Gastroesophageal sphincter (tissue), 4 donors: ENCODE measurements at regions not wholly inside any gene's neighbourhood (a gene's known extent, or its start where the extent isn't known, plus 50 kb on each side); places are given as distances from the start of the nearest gene placed in this dataset.
"Not testable (repeated sequence)": the region's sequence is repeated elsewhere in the genome, so short reads cannot be mapped to it uniquely, and the experiment has no call there.

Source experiments
- ATAC-seq: fragments of 150-250 bp; one replicate; pipeline ENCODE4 v1.9.1; 2016; ENCODE audit warnings: mild to moderate bottlenecking, moderate library complexity
- H3K27ac ChIP-seq, 4 donors: fragments of 200-600 bp; sonication (generic) in 3 of 4; 1 replicate in 3 of 4; 2 replicates in 1 of 4; pipeline ENCODE4 v1.5.1; 2016 to 2019
- H3K27me3 ChIP-seq: fragments of 200-600 bp; sonication (generic); one replicate; pipeline ENCODE4 v1.5.1; 2019
- H3K36me3 ChIP-seq, 2 donors: fragments of 200-600 bp; sonication (generic); one replicate each; pipeline ENCODE4 v1.5.1; 2019; ENCODE audit warnings: control low read depth in 1 of 2
- H3K4me1 ChIP-seq, 3 donors: fragments of 200-600 bp; sonication (generic); 1 replicate in 2 of 3; 2 replicates in 1 of 3; pipeline ENCODE4 v1.5.1; 2016 to 2019; ENCODE audit warnings: control low read depth in 2 of 3
- H3K4me3 ChIP-seq, 2 donors: fragments of 200-600 bp; sonication (generic); one replicate each; pipeline ENCODE4 v1.5.1; 2019; ENCODE audit warnings: mild to moderate bottlenecking in 1 of 2, moderate library complexity in 1 of 2
- H3K9me3 ChIP-seq, 3 donors: fragments of 200-600 bp; sonication (generic); one replicate each; pipeline ENCODE4 v1.5.1; 2017 to 2019; ENCODE audit warnings: control low read depth in 2 of 3
- CTCF ChIP-seq, 4 experiments: fragments of 200-600 bp in 2 of 4; fragments of 450-650 bp in 2 of 4; sonication (generic) in 1 of 4; IDR thresholded peaks; one replicate each; pipeline ENCODE4 v1.5.1; 2017 to 2019; ENCODE audit warnings: antibody characterized with exemption in 4 of 4, mild to moderate bottlenecking in 2 of 4, moderate library complexity in 2 of 4
- EP300 ChIP-seq: sonication (generic); formaldehyde crosslinking; IDR thresholded peaks from one replicate; pipeline ENCODE4 v1.6.1; 2017; ENCODE audit warnings: antibody characterized with exemption, mild to moderate bottlenecking
- POLR2A ChIP-seq, 2 donors: fragments of 450-650 bp; IDR thresholded peaks; one replicate each; pipeline ENCODE4 v1.6.1; 2017; ENCODE audit warnings: antibody characterized with exemption in 2 of 2, mild to moderate bottlenecking in 2 of 2, moderate library complexity in 1 of 2
- POLR2AphosphoS5 ChIP-seq: sonication (generic); formaldehyde crosslinking; IDR thresholded peaks from one replicate; pipeline ENCODE4 v1.6.1; 2017; ENCODE audit warnings: antibody characterized with exemption
- WGBS, 2 donors: methylation state at CpG; one replicate each; pipeline ENCODE4 v1.1.5; 2018; ENCODE audit warnings: low coverage in 1 of 2; 5-methylcytosine and 5-hydroxymethylcytosine counted together

GRCh38 chr17:71870546-71870862 is 250.3 kb upstream of the SOX9 start:
- ATAC-seq, result no peak
- H3K4me3 ChIP-seq, result no peak overlapping the region
- H3K9me3 ChIP-seq, result no peaks in the 10 kb centered on the region
- no peaks in the 10 kb centered on the region for H3K4me1 ChIP-seq
- no peak overlapping the region for H3K27ac ChIP-seq
- TF ChIP-seq EP300 (no peak), CTCF (IDR thresholded peaks at IDR 0.05) (no peak), POLR2AphosphoS5 (no peak), POLR2A (IDR thresholded peaks at IDR 0.05) (no peak)
- H3K36me3 ChIP-seq, result no peaks in the 10 kb centered on the region
- H3K27me3 ChIP-seq, result no peaks in the 10 kb centered on the region
- WGBS, 2 donors, result 29 to 33% methylated on average over 1 of the region's 1 CpG

- H3K4me1 ChIP-seq, result no peaks in the 10 kb centered on the region
- 50 to 65% methylated on average over 5 to 6 of the region's 6 CpGs for WGBS, 2 donors
- H3K9me3 ChIP-seq, result no peaks in the 10 kb centered on the region
- H3K27me3 ChIP-seq, result no peaks in the 10 kb centered on the region
- H3K4me3 ChIP-seq, result no peak overlapping the region
- no peaks in the 10 kb centered on the region for H3K36me3 ChIP-seq
- TF ChIP-seq POLR2AphosphoS5 (no peak), POLR2A (IDR thresholded peaks at IDR 0.05) (no peak), EP300 (no peak), CTCF (IDR thresholded peaks at IDR 0.05) (no peak)
- no peak for ATAC-seq
- no peak overlapping the region for H3K27ac ChIP-seq
Measured at GRCh38 chr17:71872843-71873485, 247.9 kb upstream of the SOX9 start.

GRCh38 chr17:71874773-71875172 is 246.0 kb upstream of the SOX9 start:
- not testable (repeated sequence) for H3K4me3 ChIP-seq, H3K9me3 ChIP-seq, H3K27ac ChIP-seq, ATAC-seq, H3K36me3 ChIP-seq, H3K27me3 ChIP-seq, H3K4me1 ChIP-seq
- WGBS, 2 donors, result 81 to 82% methylated on average over 2 of the region's 2 CpGs

GRCh38 chr17:71878271-71878670 is 242.5 kb upstream of the SOX9 start:
- H3K9me3 ChIP-seq, result no peaks in the 10 kb centered on the region

GRCh38 chr17:71878998-71879397 is 241.8 kb upstream of the SOX9 start:
- H3K27me3 ChIP-seq, result no peaks in the 10 kb centered on the region
- no peaks in the 10 kb centered on the region for H3K4me1 ChIP-seq
- H3K4me3 ChIP-seq, result no peak overlapping the region
- ATAC-seq, result no peak
- TF ChIP-seq CTCF (IDR thresholded peaks at IDR 0.05) (no peak), EP300 (no peak), POLR2AphosphoS5 (no peak), POLR2A (IDR thresholded peaks at IDR 0.05) (no peak)
- 93 to 100% methylated on average over 4 of the region's 4 CpGs for WGBS, 2 donors
- no peak overlapping the region for H3K27ac ChIP-seq
- no peaks in the 10 kb centered on the region for H3K9me3 ChIP-seq
- no peaks in the 10 kb centered on the region for H3K36me3 ChIP-seq

More at GRCh38 chr17:71878271-71878670, 242.5 kb upstream of the SOX9 start:
- Histone ChIP-seq H3K4me3 (no peak overlapping the region), H3K27ac (no peak overlapping the region), H3K4me1 (no peaks in the 10 kb centered on the region), H3K27me3 (no peaks in the 10 kb centered on the region), H3K36me3 (no peaks in the 10 kb centered on the region)
- 14 to 19% methylated on average over 1 of the region's 1 CpG for WGBS, 2 donors
- no peak for ATAC-seq
- TF ChIP-seq CTCF (IDR thresholded peaks at IDR 0.05) (no peak), POLR2A (IDR thresholded peaks at IDR 0.05) (no peak), POLR2AphosphoS5 (no peak), EP300 (no peak)
